HG03196 (cell line): ENCODE measurements at regions not wholly inside any gene's neighbourhood (a gene's known extent, or its start where the extent isn't known, plus 50 kb on each side); places are given as distances from the start of the nearest gene placed in this dataset.

Experiments used
- ATAC-seq: cut with Tn5 transposase; IDR thresholded peaks from one replicate; pipeline ENCODE4 v1.9.1; 2021; ENCODE audit not compliant: unreplicated experiment

DNA sequence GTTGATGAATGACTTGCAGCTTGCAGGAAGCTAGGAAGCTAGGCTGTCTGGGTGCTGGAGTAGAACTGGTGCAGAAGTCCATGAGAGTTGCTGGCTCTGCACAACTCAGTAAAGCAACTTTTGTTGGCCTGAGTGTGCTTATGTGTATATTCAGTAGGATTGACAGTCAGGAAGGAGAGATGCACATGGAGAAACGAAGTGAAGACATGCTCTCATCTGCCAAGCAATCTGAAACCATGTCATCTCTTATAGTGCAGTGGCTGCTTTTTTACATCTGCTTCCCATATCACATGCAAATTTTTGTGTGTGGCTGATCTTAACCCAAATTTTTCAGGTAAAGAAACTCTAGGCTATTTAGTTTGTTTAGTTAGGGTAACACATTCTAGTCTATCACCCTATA is 252.4 kb upstream of the HS3ST5 start:
- no peak for ATAC-seq

DNA sequence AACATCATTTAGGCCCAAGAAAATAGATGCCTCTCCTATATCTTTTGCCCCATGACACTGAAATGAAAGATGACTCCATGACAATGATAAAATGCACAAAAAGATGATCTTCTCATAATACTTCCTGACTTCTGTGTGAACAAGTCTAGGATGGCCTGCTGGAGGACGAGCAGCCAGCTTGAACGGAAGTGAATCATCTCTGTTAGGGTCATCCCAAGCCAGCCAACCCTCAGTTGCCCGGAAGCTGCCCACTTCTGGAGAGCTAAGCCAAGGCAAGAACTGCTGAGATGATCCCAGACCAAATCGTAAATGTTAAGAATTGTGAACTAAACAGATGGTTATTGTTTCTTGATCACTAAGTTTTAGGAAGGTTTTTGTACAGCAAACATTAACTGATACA is 249.7 kb upstream of the HS3ST5 start:
- ATAC-seq: no peak

DNA sequence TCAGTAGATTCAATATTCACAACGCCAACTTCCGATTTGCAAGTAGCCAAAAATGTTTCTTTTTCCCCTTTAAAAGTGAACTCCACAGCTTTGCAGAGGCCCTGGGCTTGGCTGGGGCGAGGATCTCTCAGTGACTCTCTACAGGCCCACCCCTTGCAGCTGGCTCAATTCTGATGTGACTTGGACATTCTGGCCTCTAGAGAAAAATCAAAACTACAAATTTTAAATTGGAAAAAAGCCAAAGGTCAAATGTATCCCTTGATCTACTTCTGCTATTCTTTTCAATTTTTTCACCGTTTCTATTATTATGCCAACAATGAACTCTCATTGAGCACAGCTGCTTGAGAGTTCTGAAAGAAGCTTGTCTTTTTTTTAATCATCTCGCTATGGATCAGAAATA is 245.9 kb upstream of the HS3ST5 start:
- no peak for ATAC-seq

DNA sequence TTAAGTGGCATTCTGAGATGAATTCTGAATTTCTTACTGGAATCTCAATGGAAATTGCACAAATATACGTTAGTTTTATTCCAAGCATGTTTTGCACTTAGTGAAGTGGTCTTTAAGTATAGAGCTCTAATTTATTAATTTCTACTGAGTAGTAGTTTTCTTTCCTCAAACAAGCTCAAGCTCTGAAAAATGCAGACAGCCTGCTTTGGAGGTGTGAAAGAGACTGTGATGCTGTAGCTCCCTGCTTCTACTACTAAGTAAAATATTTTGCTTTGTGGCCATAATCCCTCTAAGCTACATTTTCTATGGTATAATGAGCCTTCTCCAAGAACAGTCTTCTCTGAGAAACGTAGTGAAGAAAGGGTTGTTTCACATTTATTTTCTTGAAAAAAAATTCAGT is 243.5 kb upstream of the HS3ST5 start:
- no peak for ATAC-seq

DNA sequence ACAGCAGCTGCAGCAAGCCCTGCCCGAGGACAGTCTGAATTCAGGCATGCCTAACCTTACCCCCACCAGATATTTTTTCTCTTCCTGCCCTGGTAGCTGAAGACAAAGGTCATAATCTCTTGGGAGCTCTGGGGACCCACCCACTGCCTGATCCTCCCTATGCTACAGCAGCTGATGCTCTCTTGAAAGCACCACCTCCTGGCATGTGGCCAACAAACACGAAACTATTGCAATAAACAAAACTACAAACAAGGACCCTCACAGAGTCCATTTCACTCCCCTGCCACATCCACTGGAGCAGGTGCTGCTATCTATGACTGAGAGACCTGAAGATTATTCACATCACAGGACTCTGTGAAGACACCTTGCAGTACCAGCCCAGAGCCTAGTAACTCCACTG is 238.5 kb upstream of the HS3ST5 start:
- no peak for ATAC-seq

DNA sequence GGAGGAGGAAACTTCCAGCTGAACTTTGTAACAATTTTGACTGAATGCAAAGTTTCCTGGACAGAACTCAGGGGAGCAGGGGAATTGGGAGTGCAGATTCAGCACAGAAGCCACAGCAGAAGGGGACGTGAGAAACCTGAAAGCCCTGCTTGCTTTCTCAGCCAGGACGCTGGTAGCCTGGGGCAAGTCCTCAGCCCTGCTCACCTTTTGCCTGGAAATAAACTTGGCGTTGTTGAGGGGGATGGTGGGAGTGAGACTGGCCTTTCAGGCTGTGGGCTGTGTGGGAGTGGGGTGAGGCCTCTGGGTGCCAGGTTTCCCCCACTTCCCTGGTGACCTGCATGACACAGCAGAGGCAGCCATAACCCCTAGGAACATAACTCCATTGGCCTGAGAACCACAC is 238.1 kb upstream of the HS3ST5 start:
- no peak for ATAC-seq

DNA sequence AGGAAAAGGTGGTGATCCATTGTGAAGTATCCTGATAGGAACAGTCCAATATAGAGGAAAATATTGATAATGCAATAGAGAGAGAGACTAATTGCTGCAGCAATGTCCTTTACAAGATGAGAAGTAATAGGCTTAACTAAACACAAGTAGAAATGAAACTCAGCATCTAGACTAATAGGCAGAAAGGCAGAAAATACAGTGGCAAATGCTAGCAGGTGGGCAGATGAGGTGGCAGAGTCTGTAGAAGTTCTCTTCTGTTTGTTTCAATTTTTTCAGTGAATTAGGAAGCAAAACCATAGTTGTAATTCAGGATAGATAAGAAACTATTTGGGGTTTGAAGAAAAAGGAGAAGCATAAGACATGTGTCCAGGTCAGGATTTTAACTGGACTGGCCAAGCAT is 236.7 kb upstream of the HS3ST5 start:
- ATAC-seq: no peak

DNA sequence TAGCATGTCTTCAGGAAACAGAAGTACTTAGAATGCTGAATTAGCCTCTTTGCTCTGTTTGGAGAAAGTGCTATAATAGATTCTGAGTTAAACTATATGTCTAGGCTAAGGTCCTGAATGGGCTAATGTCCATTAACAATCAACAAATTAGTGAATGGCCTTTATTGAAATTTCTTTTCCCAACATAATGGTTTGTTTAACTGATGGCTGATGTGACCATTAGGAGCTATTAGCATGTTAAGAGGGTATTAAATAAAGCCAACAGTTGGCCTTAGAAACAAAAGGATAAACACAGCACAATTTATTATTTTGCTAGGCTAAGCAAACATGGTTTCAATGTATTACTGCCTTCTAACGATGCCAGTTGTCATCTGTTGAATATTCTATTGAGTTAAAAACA is 234.3 kb upstream of the HS3ST5 start:
- ATAC-seq: no peak

DNA sequence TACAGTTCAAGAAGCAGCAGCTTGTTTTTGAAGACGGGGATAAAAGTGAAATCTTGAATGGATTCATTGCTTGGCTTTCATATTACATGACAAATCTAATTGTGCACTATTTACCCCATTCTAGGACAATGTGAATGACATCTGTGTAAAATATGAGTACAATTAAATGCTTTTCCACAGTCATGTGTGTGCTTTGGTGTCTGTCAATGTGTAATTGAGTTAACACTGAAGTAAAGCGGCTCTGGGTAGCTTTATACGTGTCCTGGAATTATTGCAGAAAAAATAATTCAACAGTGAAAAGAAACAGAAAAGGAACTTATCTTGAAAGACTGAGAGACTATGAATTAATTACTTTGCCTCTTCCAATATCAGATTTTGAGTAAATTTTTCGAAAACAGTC is 233.5 kb upstream of the HS3ST5 start:
- ATAC-seq: no peak

DNA sequence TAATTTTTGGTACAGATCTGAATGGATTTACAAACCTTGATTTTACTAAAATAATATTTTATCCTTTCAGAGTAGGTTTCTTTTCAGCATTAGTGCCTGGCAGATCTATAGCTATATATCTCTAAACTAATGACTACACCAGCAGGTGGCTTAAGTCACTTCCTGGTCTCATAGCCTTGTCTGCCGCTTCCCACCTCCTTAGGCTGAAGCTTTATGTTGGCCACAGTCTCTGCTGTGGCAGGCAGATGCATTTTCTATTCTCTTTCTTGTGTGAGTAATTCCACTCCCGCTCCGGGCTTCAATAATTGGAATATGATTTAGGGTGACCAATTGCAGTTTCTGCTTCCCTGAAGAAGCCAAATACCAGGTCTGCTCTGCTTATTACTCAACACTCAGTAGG is 226.8 kb upstream of the HS3ST5 start:
- ATAC-seq: no peak

DNA sequence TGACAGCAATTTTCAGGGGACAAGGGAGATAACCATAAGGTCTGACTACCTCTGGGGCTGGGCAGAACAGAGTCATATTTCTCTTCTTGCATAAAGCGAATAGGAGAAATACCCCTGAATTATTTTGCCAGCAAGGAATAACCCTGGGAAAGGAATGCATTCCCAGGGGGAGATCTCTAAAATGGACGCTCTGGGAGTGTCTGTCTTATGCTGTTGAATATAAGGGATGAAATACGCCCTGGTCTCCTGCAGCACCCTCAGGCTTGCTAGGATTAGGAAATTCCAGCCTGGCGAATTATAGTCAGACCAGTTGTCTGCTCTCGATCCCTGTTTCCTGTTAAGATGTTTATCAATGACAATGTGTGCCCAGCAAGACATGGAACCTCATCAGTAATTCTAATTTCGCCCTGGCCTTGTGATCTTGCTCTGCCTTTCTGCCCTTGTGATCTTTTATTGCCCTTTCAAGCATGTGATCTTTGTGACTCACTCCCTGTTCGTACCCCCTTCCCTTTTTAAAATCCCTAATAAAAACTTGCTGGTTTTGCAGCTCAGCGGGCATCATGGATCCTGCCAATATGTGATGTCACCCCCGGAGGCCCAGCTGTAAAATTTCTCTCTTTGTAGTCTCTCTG is 221.6 kb upstream of the HS3ST5 start:
- no peak for ATAC-seq

DNA sequence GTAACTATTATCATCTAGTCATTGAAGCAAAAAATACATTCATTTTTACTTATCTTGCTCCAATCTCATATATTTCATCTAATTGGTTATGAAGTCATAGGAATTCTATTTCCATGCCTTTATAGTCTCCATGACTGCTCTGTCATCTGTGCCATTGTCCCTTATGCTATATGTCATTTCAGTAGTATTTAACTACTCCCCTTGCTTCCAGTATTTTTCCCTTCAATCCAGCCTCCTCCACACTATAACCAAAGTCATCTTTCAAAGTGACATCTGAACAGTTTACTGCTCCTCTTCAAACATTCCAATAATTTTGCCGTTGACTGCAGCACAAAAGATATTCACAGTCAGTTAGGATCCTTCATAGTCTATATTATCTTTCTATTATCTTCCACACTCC is 216.6 kb upstream of the HS3ST5 start:
- ATAC-seq: no peak

DNA sequence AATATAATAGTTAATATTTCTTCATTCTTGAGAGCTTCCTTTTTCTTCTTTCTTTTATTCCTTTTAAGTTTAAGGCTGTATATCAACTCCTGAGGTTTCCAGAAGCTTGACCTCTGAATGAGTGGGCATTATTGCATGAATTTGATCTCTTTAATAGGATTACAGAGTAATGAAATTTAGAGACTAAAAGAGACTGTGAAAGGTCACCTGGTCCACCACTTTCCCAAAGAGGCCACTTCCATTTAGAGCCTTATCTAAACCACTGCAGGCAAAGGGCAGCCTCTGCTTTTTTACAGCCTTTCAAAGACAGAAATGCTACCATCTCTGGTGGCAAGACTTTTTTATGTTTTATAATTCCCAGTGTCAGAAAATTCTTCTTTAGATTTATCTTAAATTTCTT is 215.3 kb upstream of the HS3ST5 start:
- no peak for ATAC-seq

DNA sequence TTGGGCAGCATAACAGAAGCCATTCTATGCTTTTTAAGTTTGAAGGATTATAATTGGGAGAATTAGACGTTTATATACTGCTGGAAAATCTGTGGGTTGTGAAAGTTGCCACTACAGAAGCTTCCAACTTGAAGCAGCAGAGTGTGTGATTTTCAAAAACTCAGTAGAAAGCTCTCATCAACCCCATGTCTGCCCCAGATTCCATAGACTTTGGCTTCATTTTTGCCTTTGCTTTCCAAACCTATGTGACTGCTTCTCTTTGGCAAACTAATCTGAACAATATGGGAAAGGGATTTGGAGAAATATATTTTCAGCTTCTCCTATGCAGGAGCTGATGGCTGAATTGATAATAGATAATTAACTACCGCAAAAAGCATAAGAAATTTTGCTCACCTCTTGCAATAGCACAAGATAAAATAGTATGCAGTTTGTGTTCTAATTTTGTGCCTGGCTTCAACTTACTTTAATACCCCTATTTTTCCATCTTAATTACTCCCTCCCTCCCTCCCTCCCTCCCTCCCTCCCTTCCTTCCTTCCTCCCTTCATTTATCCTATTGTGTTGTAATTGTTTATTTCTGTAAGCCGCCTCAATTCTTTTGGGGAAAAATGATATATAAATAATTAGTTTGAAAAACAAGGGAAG is 214.1 kb upstream of the HS3ST5 start:
- no peak for ATAC-seq

DNA sequence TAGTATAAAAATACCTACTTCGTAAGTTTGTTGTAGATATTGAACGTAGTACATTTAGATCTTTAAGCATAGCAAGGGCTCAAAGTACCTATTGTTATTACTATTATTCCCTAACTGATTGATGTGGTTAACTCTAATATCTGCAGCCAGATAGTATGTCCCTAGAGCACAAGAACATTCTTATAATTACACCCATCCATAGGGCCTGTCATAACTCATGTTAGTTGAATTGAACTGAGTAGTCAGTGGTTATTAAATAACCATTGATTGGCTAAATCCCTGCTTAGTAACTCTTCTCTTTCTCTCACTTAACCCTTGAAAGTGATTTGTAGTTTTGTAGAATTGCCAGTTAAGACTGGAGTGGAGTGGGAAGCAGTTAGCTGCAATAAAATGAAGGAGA is 207.5 kb upstream of the HS3ST5 start:
- ATAC-seq: no peak

DNA sequence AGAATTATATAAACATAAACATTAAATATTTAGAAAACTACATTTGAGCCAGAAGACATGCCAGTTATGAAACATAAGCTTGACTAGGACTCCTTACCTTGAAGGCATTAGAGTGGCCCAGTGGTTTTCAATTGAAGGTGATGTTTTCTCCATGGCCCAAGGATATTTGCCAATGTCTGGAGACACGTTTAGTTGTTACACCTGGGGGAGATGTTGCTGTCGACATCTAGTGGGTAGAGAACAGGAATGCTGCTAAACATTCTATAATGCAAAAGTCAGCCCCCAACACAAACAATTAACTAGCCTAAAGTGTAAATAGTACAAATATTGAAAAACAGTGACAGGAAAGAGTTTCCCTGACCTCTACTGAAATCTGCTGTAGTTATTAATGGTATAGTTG is 200.9 kb upstream of the HS3ST5 start:
- no peak for ATAC-seq

DNA sequence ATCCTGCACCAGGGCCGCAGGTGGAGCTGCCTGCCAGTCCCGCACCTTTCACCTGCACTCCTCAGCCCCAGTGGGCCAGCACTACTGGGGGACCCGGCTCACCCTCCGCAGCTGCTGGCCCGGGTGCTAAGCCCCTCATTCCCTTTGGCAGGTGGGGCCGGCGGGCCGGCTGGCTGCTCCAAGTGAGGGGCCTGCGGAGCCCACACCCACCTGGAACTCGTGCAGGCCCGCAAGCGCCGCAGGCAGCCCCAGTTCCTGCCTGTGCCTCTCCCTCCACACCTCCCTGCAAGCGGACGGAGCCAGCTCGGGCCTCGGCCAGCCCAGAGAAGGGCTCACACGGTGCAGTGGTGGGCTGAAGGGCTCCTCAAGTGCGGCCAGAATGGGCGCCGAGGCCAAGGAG is 199.0 kb upstream of the HS3ST5 start:
- ATAC-seq: no peak

DNA sequence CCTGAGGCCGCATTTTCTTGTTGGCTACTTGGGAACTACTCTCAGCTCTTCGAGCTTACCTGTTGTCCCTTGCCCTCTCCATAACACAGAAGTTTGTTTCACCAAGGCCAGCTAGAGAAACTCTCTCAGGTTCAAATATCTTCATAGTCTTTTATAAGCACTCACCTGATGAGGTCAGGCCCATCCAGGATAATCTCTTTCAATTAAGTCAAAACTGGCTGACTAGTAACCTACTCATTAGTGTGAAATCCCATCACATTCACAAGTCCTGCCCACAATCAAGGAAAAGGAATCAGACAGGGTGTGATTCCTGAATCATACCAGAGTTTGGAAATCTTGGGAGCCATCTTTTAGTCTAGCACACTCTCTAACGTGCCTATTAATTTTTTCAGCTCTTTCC is 195.2 kb upstream of the HS3ST5 start:
- ATAC-seq: no peak

DNA sequence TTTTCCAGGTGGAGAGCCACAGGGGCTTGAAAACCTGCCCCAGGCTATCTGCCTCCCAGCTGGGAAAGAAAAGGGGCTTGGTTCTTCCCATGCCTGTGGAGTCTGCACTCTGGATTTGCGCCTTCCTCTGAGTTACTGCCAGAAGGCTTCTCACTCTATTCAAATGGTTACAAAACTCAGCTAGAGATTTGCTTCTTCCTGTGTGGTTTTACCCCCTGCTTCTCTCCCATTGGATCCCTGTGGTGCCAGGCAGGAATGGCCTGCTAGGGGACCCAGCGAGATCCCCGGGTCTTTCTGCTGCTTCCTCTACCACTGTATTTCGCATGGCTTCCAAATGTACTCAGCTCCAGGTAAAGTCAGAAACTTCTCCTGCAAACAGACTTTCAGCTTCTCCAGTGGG is 192.0 kb upstream of the HS3ST5 start:
- ATAC-seq: no peak

DNA sequence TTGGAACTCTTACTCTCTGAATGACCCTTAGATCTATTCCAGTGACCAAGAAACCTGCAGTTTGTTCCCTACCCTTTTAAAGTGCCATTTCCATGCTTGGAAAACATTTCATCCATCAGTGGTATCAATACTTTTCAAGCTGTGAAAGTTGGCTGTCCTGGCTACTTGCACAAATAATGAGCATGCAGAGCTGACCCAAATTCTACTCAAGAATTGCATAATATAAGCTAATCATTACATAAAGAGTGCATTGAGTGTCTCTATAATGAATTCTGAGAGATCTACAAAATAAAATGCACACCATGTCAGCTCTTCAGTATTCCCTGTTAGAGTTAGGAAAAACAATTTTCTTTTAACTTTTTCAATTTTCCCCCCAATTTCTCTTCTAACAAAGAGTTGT is 181.3 kb upstream of the HS3ST5 start:
- no peak for ATAC-seq

DNA sequence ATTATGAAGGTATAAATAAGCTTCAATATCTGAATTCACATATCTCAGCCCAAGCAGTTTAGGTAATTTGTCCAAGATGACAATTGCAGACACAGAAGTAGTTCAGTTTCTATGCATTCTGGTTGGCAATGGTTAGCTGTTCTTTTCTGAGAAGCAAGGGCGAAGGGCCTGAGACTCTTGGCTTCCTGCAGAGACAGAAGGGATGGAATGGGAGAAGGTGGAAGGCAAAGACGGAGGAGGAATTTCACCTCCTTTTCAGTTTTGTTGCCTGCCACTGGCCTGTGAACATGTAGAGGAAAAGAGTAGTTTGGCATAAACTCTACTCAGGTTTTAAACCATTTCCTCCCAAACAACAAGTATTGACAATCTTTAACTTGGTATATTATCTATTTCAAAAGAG is 180.7 kb upstream of the HS3ST5 start:
- ATAC-seq: no peak

DNA sequence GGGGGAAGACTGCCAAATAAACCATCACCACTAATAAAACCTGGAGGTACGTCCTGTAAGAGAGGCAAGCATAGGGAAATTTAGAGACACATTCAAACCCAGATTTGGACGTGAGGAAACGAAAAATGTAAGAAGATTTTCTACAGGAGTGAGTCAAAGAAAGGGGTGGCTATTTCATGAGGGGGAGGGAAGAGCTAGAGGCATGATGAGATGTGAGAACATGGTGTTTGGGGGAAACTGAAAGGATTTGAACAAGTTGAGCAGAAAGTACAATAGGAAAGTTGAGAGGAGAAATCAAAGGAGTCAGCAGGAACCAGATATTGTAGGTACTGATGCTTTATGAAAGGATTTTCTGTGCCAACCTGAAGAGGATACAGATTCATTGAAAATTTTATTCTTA is 179.1 kb upstream of the HS3ST5 start:
- ATAC-seq: no peak

DNA sequence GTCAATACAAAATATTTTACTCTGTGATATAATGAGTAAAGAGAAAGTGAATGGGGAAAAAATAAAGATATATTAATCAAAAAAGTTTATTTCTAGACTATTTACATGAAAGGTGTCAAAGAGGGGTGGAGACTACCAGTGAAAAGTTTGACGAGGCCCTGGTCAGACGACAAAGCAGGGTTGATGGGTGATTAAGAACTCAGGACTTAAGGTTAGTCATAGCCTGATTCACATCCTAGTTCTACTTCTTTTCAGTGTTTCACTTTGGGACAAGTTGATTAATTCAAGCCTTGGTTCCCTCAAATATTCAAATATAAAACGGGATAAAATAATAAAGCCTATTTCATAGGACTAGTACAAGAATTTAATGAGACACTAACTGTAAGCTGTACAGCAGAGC is 178.2 kb upstream of the HS3ST5 start:
- ATAC-seq: no peak
